Hepatic stellate cell (primary cell): ENCODE measurements at regions not wholly inside any gene's neighbourhood (a gene's known extent, or its start where the extent isn't known, plus 50 kb on each side); places are given as distances from the start of the nearest gene placed in this dataset.
"Not testable (repeated sequence)": the region's sequence is repeated elsewhere in the genome, so short reads cannot be mapped to it uniquely, and the experiment has no call there.

Experiments
- DNase-seq: peaks from one replicate; pipeline ENCODE4 v3.0.0; 2011; ENCODE audit warnings: low spot score

DNA sequence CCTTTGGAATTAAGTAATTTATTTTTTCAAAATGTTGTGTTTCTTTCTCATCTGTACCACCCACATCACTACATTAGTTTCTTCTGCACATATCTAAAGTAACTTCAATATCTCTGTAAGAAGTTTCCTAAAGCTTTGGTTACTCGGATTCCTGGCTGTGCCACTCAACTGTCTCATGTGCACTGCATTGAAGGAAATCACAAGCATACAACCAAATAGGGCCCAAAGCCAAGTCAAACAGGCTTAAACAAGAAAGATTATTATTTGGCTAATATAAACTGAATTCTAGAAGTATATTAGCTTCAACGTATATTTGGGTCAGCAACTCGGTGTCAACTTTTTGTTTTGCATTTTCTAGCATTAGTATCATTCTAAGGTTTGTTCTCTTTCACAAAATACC, 1647.6 kb upstream of the SPRY2 start:
- no peak for DNase-seq

GRCh38 chr13:81987677-81988357, 1646.9 kb upstream of the SPRY2 start:
- DNase-seq: no peak

GRCh38 chr13:81987159-81987558, 1646.2 kb upstream of the SPRY2 start:
- no peak for DNase-seq

DNA sequence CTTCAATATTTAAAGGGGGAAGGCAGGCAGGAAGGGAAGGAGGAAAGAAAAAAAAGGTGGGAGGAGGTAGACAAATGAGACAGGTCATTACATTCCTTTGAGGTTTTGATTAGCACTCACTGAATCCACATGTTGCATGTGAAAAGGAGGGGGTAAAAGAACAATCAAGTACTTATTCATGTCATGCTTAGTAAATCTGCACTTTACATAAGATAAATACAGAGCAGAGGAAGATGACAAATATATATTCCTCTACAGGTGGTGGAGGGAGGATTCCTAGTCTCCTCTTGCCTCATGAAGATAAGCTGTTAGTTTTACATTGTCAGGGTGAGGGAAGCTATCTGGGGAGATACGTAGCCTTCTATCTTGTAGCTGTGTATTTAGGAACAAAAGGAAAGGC, 1645.4 kb upstream of the SPRY2 start:
- no peak for DNase-seq

DNA sequence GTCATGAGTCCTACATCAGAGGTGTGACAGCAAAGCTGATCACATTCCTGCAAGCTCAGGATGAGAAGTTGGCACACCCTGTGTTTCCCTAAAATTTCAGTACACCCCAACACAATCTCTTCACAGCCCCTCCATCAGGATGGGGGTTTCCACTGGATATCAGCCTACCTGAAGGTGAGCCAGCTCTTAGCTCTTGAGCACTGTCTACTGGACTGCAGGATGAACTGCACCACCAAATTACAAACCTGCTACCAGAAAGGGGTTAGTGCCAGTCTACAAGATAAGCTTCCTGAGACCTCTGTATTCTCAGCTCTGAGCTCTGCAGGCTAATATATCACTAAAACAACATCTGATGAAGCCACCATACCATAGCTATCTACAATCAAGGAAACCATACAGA, 1616.2 kb upstream of the SPRY2 start:
- DNase-seq: no peak

GRCh38 chr13:81929988-81930387, 1589.1 kb upstream of the SPRY2 start:
- no peak for DNase-seq

GRCh38 chr13:81927347-81927746, 1586.4 kb upstream of the SPRY2 start:
- no peak for DNase-seq

- DNase-seq: no peak
Observed at GRCh38 chr13:81917810-81918209, 1576.9 kb upstream of the SPRY2 start.

DNA sequence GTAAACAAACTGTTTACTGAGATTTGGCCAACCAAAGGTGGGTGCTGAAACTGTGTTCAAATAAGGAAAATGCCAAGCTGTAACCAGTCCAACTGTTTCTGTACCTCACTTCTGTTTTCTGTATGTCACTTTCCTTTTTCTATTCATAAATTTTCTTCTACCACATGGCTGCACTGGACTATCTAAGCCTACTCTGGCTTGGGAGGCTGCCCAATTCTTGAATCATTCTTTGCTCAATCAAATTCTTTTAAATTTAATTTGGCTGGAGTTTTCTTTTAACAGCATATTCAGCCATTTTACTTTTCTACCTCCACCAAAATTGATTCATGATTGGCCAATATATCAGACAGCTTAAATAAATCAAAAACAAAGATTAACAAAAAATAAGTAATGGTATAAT, 1575.5 kb upstream of the SPRY2 start:
- DNase-seq: no peak

DNA sequence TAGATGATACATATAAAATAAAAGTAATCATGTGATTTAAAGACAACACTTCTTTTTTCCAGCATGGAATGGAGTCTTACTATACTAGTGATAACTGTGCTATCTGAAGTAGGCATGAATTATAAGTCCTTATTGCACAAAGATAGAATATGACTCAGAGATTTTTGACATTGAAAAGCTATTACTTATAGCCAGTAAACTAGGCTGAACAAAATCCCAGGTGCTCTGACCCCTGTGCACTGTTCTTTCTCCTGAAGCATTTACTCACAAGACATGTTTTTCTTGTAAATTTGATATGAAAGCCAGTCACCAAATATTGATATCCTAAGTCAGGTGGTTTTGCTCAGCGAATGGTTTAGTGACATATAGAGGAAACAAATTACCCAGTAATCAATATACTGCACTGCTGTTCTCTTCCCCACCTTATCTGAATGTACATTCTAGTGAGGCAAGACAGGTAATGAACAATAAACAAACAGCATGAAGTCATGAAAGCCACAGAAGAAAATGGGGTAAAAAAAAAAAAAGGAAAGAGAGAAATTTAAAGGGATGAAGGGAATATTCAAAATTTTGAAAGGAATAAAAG, 1567.0 kb upstream of the SPRY2 start:
- DNase-seq: no peak

GRCh38 chr13:81888855-81889254, 1547.9 kb upstream of the SPRY2 start:
- no peak for DNase-seq

- no peak for DNase-seq
Observed at GRCh38 chr13:81874681-81875661, 1534.0 kb upstream of the SPRY2 start.

GRCh38 chr13:81874253-81874652, 1533.3 kb upstream of the SPRY2 start:
- DNase-seq: no peak

GRCh38 chr13:81872581-81872980, 1531.7 kb upstream of the SPRY2 start:
- DNase-seq: no peak

GRCh38 chr13:81871751-81872325, 1530.9 kb upstream of the SPRY2 start:
- not testable (repeated sequence) for DNase-seq

DNA sequence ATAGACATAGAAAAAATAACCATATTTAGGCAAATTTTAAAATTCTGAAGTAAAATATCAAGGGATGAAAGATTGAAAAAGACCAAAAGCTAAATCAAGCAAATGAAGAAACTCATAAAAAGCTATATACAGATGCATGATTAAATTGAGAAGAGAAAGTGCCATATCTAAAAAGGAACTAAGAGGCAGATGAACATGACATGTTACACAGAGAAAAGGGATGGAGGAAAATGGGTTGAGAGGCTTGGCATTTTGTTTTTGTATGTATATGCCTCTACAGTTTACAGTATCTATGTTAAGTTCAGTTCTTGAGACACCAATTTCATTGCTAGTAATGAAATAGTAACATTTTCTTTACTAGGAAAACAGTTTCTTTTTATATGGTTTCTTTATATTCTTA, 1507.4 kb upstream of the SPRY2 start:
- no peak for DNase-seq

- DNase-seq: no peak
Observed at GRCh38 chr13:81846771-81847170, 1505.8 kb upstream of the SPRY2 start.

DNA sequence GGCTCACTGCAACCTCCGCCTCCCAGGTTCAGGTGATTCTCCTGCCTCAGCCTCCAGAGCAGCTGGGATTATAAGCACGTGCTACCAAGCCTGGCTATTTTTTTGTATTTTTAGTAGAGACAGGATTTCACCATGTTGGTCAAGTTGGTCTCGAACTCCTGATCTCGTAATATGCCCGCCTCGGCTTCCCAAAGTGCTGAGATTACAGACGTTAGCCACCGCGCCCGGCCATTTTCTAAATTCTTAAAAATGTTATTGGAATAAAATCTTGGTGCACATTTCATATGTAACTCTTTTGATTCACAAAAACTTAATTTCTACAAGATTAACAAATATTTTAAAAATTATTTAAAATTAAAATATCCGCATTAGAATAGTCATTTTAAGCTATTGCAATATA, 1480.3 kb upstream of the SPRY2 start:
- no peak for DNase-seq

- no peak for DNase-seq
Observed at GRCh38 chr13:81800433-81800832, 1459.5 kb upstream of the SPRY2 start.

- DNase-seq: no peak
Observed at GRCh38 chr13:81795710-81796109, 1454.8 kb upstream of the SPRY2 start.

DNA sequence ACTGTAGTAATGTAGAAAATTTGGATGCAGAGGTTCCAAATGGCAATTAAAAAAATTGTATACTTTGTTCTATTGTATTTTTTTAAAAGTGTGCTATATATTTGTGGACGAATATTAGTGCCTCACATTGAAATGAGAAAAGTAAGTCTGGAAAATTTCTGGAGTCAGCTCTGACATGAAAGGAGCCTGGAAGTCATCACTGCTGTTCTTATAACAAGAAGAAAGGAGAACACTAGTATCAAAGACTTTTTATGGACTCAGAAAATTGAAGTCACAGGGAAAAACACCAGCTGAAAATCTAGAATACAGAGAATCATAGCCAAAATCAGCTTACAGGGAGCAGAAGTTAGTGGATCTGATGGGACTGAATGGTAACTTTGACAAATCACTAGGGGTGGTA, 1450.7 kb upstream of the SPRY2 start:
- DNase-seq: no peak

GRCh38 chr13:81781471-81781870, 1440.5 kb upstream of the SPRY2 start:
- DNase-seq: no peak

DNA sequence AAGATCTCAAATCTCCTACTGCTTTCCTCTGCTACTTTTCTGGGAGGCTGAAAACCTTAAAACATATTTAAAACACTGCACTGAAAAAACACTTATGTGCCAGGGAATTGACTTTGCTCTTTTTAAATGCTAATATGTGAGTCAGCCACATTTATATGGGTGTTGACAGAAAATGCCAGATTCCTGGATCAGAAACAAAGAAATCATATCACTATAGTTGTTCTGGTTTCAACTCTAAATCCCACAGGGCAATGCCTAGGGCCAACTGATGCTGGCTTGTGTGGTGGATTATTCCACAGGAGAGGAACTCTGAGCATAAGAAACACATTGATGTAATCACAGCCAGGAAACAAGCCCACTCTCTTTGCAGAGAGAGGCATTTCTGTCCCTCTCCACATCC, 1439.0 kb upstream of the SPRY2 start:
- DNase-seq: no peak
